Activated CD4-positive, alpha-beta T cell treated with anti-CD3 and anti-CD28 coated beads, Interleukin-2, amount 10 ng/mL, durations not matched to agents 7 days and 5 days (primary cell): ENCODE measurements at regions not wholly inside any gene's neighbourhood (a gene's known extent, or its start where the extent isn't known, plus 50 kb on each side); places are given as distances from the start of the nearest gene placed in this dataset.
"Not testable (repeated sequence)": the region's sequence is repeated elsewhere in the genome, so short reads cannot be mapped to it uniquely, and the experiment has no call there.

ENCODE experiments used
- CTCF ChIA-PET: fragments of 350-600 bp; sonication (Branson Sonifier 250); formaldehyde crosslinking; loops from one replicate; lab custom pipeline; 2021; ENCODE audit warnings: antibody characterized with exemption; lab: Charles Lee
- POLR2A ChIA-PET: fragments of 350-600 bp; sonication (Branson Sonifier 250); formaldehyde crosslinking; loops from one replicate; lab custom pipeline; 2021; ENCODE audit warnings: antibody characterized with exemption; lab: Charles Lee
- DNase-seq: peaks from one replicate; pipeline ENCODE4 v3.0.0-alpha.2; 2020
- H3K27ac Mint-ChIP-seq: one replicate; pipeline ENCODE4 v1.8.0; 2021; ENCODE audit warnings: mild to moderate bottlenecking, moderate library complexity, mixed read lengths
- H3K27me3 Mint-ChIP-seq: one replicate; pipeline ENCODE4 v1.8.0; 2021; ENCODE audit warnings: mixed read lengths
- H3K36me3 Mint-ChIP-seq: one replicate; pipeline ENCODE4 v1.8.0; 2021; ENCODE audit warnings: low read depth, mixed read lengths
- H3K4me1 Mint-ChIP-seq: one replicate; pipeline ENCODE4 v1.8.0; 2021; ENCODE audit warnings: mixed read lengths
- H3K4me3 Mint-ChIP-seq: one replicate; pipeline ENCODE4 v1.8.0; 2021; ENCODE audit warnings: mild to moderate bottlenecking, moderate library complexity, mixed read lengths
- H3K9me3 Mint-ChIP-seq: one replicate; pipeline ENCODE4 v1.8.0; 2021; ENCODE audit warnings: mixed read lengths

DNA sequence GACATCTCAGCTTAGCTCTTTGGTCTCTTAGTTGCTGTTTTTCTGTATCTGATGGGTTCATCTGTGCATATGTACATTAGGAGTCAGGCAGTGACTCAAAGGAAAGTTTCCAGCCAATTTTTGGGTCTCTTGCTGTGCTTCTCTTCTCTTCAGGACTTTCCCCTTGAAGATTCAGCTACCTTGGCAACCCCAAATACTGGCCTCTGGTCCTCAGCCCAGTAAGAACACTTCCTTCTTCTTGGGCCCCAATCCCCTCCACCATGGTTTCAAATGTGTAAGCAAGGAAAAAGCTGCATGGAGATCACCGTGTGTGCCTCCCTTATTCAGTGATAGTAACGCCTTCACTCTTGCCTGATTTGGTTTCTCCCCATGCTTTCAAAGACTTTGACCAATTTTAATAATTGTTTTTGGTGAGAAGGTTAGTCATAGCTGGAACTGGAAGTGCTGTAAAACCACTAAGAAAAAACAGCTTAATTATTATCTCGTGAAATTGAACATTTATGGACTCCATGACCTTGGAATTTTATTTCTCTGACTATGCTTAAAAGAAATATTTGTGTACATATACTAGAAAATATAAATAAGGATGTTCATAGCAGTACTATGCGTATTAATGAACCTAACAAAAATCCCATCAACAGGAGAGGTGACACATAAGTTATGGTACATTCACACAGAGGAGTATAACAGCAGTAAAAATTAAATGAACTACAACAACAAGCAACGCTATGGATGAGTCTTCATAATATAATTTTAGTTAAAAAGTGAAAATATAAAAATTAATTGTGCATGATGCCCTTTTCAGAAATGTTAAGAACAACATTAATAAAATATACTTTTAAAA is 125.3 kb upstream of the BCL6 start:
- Mint-ChIP-seq H3K9me3 (peaks cover 4% of the 10 kb centered on the region), H3K4me1 (peaks cover 10% of the 10 kb centered on the region), H3K27me3 (no peaks in the 10 kb centered on the region), H3K4me3 (no peak overlapping the region), H3K27ac (no peak overlapping the region), H3K36me3 (peaks cover 5% of the 10 kb centered on the region)
- ChIA-PET CTCF (interaction anchor here (0.6 to 2.3 kb wide), 4 partner anchors 8 to 391 kb away, joined by 3 to 10 read pairs (median 3); no protein-coding TSS in a partner anchor), POLR2A (interaction anchor here (0.6 kb wide), 1 partner anchor 125 kb away, joined by 5 read pairs; no protein-coding TSS in a partner anchor)
- DNase-seq: no peak

DNA sequence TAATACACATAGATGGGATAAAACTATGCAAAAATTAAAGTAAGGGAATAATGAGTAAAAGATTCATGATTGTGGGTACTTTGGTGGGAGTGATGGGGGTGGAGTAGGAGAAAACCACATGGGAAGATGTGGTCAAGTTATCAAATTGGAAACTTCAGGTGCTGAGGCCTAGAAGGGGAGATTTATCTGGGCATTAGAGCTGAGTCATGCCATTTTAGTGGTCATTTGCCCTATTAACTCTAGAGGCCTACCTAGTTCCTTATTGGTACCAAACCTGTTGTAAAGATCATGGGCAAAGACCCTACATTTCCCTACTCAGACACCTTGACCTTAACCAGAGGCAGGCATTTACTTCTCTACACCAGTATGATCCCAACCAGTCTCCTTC is 125.9 kb upstream of the BCL6 start:
- Mint-ChIP-seq H3K9me3 (peaks cover 4% of the 10 kb centered on the region), H3K4me1 (peaks cover 10% of the 10 kb centered on the region), H3K27ac (no peak overlapping the region), H3K4me3 (no peak overlapping the region), H3K27me3 (no peaks in the 10 kb centered on the region), H3K36me3 (peaks cover 5% of the 10 kb centered on the region)
- POLR2A ChIA-PET: no interaction called here
- CTCF ChIA-PET: interaction anchor here (1.2 to 2.3 kb wide), 3 partner anchors 8 to 11 kb away, joined by 3 to 10 read pairs (median 3); no protein-coding TSS in a partner anchor
- DNase-seq: no peak

DNA sequence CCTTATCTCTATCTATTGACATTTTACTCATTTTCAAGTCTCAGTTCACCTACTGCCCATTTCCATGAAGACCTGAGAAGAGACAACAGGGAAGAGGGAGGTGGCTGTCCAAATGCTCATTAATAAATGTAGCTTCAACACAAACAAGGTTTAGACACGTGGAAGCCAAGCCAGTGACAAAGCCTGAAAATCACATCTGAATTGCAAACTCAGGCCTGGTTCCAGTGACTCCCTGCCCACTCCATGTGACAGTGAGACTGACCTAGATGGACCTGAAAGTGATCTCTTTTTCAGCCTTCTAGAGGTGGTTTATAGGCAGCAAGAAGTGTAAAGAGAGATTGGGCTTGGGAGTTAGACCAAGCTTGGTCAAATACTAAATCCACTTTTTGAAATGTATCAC is 126.6 kb upstream of the BCL6 start:
- Mint-ChIP-seq H3K36me3 (peaks cover 7% of the 10 kb centered on the region), H3K4me1 (peaks cover 10% of the 10 kb centered on the region), H3K27me3 (no peaks in the 10 kb centered on the region), H3K9me3 (peaks cover 6% of the 10 kb centered on the region), H3K4me3 (no peak overlapping the region), H3K27ac (no peak overlapping the region)
- CTCF ChIA-PET: interaction anchor here (0.5 to 1.6 kb wide), 3 partner anchors 10 to 267 kb away, joined by 3 to 6 read pairs (median 3); no protein-coding TSS in a partner anchor
- POLR2A ChIA-PET: no interaction called here
- DNase-seq: no peak

DNA sequence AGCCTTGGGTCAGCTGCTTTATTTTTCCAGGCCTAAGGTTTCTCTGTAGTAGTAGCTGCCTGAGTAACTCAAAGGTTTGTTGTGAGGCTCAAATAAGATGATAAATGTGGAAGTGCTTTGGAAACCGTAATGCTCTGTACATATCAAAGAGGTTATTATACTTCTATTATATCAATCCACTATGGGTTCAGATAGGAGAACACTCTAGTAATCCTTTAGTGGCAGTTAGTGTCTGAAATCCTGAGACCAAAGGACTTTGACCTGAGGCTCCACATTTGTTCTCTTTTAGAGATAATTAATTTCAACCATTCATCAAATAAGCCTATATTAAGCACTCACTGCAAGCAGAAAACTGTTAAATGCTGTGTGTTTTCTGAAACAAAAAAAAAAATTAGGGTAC is 128.6 kb upstream of the BCL6 start:
- Mint-ChIP-seq H3K27me3 (no peaks in the 10 kb centered on the region), H3K4me3 (no peak overlapping the region), H3K9me3 (peaks cover 6% of the 10 kb centered on the region), H3K4me1 (peaks cover 14% of the 10 kb centered on the region), H3K27ac (no peak overlapping the region), H3K36me3 (peaks cover 7% of the 10 kb centered on the region)
- ChIA-PET CTCF (interaction anchor here (0.7 kb wide), 1 partner anchor 28 kb away, joined by 3 read pairs; no protein-coding TSS in a partner anchor), POLR2A (no interaction called here)
- DNase-seq: no peak

DNA sequence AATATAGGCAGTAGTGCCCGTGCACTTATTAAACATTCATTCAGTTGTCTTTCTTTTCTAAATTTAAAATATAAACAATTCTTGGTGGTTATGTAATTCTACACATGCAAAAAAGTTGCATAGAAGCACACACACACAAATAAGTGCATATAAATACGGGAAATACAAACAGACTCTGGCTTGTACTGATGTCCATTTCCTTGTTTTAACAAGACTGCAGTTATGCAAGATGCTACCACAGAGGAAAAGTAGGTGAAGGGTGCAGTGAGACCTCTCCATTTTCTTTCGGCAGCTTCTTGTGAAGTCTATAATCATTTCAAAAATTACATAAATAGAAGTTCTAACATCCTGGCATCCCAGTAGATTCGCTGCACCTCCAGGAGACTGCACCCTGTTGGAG is 130.6 kb upstream of the BCL6 start:
- Mint-ChIP-seq H3K4me3 (no peak overlapping the region), H3K36me3 (peaks cover 3% of the 10 kb centered on the region), H3K9me3 (peaks cover 9% of the 10 kb centered on the region), H3K4me1 (peaks cover 7% of the 10 kb centered on the region), H3K27me3 (no peaks in the 10 kb centered on the region), H3K27ac (no peak overlapping the region)
- DNase-seq: no peak
- ChIA-PET POLR2A (no interaction called here), CTCF (no interaction called here)

DNA sequence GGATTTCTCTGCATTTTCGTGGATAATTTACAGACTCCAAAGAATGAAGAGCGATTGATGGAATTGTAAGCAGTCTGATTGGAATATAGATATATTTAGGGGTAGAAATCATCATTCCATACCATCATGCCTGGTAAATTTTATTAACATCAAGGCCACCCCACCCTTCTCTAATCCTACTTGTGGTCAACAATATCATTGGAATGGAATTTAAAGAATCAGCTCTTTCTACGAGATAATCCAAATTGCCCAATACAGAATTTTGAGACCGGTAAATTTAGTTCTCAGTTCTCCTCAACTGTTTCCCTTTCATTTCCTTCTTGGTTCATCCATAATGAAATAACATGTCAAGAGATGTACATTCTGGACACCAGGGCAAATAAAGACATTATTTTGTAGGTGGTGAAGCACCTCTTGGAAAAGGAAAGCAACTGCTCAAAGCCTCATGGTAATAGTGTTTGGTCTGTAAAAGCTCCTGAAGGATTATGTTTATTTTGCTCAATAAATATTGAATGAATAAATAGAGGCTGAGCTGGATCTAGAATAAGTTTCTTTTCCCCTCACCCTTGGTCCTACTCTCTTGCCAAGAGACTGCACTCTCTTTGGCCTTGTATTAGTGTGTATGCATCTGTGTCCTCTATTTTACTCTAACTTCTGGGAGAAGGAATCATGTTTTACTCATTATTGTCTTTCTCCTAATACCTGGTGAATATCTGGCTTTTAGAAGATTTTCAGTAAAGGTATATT is 133.7 kb upstream of the BCL6 start:
- CTCF ChIA-PET: interaction anchor here (0.6 to 1.7 kb wide), 3 partner anchors 9 to 236 kb away, joined by 3 to 10 read pairs (median 3); no protein-coding TSS in a partner anchor
- no peak for DNase-seq
- no peaks in the 10 kb centered on the region for H3K27me3 Mint-ChIP-seq

DNA sequence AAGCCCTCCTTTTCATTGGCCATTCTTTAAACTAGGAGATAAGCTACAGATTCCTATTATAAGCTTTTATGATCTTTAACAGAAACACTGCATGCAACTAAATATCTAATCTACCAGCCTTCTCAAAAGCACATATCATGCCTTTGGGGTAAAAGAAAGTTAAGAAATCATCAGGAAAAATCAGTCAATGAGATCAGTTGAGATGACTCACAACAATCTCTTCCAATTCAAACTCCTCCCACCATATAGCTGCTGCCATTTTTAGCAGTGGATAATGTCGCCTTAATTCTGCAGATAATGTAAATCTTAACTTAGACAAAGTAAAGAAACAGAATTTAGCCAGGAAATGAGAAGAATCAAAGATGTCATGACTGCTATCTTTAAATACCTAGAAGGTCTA is 135.2 kb upstream of the BCL6 start:
- Mint-ChIP-seq H3K9me3 (peaks cover 16% of the 10 kb centered on the region), H3K27me3 (no peaks in the 10 kb centered on the region), H3K4me3 (no peak overlapping the region), H3K27ac (no peak overlapping the region), H3K4me1 (peaks cover 7% of the 10 kb centered on the region), H3K36me3 (peaks cover 3% of the 10 kb centered on the region)
- CTCF ChIA-PET: interaction anchor here (0.6 to 1.3 kb wide), 2 partner anchors 133 to 762 kb away, joined by 3 to 4 read pairs; no protein-coding TSS in a partner anchor
- POLR2A ChIA-PET: no interaction called here
- DNase-seq: no peak

More for the DNA sequence above, 133.7 kb upstream of the BCL6 start:
- peaks cover 3% of the 10 kb centered on the region for H3K36me3 Mint-ChIP-seq
- H3K9me3 Mint-ChIP-seq: peaks cover 13% of the 10 kb centered on the region
- H3K27ac Mint-ChIP-seq: no peak overlapping the region
- H3K4me3 Mint-ChIP-seq: no peak overlapping the region
- H3K4me1 Mint-ChIP-seq: peaks cover 7% of the 10 kb centered on the region
- POLR2A ChIA-PET: no interaction called here

DNA sequence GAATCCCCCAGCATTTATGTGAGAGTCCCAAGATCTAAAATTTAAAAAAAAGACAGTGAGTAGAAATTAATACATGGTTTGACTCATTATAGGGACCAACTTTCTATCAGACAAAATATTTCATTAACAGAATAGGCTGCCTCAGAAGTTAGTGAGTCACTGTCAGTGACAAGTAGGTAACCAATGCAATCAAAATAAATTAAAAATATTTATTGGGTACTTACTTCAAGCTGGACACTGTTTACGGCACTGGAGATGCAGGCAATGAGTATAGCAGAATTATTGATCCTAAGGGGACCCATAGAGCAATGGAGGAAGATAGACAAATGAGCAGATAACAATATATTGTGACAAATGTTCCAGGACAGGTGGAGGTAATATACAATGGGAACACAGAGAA is 135.6 kb upstream of the BCL6 start:
- Mint-ChIP-seq H3K27ac (no peak overlapping the region), H3K27me3 (no peaks in the 10 kb centered on the region), H3K36me3 (peaks cover 3% of the 10 kb centered on the region), H3K9me3 (peaks cover 16% of the 10 kb centered on the region), H3K4me3 (no peak overlapping the region), H3K4me1 (peaks cover 7% of the 10 kb centered on the region)
- CTCF ChIA-PET: interaction anchor here (0.6 to 1.3 kb wide), 2 partner anchors 134 to 763 kb away, joined by 3 to 4 read pairs; no protein-coding TSS in a partner anchor
- no peak for DNase-seq
- POLR2A ChIA-PET: no interaction called here

DNA sequence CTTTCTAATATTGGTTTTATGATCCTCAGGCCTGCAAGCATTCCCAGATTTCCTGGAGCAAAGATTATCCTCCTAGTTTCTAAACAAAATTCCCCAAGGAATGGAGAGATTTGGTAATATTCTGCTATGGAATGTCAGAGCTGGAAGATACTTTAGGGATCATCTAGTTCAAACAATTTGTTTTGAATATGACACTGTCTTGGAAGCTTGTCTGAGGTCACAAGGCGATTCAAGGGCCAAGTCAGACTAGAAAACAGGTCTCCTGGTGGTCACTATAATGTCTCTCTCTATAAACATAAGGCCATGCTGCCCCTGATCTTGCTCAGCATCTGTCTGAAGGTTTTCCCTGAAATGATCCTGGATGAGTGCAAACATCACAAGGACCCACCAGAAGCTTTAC is 143.4 kb upstream of the BCL6 start:
- no peak overlapping the region for H3K27ac Mint-ChIP-seq
- ChIA-PET POLR2A (no interaction called here), CTCF (interaction anchor here (0.9 kb wide), 1 partner anchor 410 kb away, joined by 3 read pairs; no protein-coding TSS in a partner anchor)
- no peak overlapping the region for H3K4me3 Mint-ChIP-seq
- H3K27me3 Mint-ChIP-seq: no peaks in the 10 kb centered on the region
- H3K36me3 Mint-ChIP-seq: no peaks in the 10 kb centered on the region
- H3K4me1 Mint-ChIP-seq: peaks cover 12% of the 10 kb centered on the region
- H3K9me3 Mint-ChIP-seq: peaks cover 6% of the 10 kb centered on the region
- DNase-seq: no peak

DNA sequence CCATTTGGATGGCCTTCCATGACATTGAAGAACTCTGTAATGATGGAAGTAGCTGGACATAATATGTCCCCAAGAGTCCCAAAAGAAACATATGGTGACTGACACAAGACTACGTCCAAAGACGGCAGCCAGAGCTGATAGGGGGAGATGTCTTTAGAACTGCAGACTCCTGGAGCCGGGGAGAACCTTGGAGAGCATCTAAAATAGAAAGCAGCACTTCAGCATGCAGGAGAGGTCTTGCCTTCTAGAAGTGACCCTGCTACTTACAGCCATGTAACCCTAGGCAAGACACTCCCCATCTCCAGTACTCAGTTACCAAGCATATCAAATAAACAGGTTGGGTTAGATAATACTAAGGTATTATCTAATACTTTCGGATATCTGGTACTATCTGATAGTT is 143.8 kb upstream of the BCL6 start:
- Mint-ChIP-seq H3K9me3 (peaks cover 3% of the 10 kb centered on the region), H3K27ac (no peak overlapping the region), H3K4me1 (peaks cover 12% of the 10 kb centered on the region), H3K27me3 (no peaks in the 10 kb centered on the region), H3K36me3 (no peaks in the 10 kb centered on the region), H3K4me3 (no peak overlapping the region)
- CTCF ChIA-PET: interaction anchor here (0.9 to 1.1 kb wide), 2 partner anchors 111 to 410 kb away, joined by 3 read pairs; no protein-coding TSS in a partner anchor
- no peak for DNase-seq
- POLR2A ChIA-PET: no interaction called here

DNA sequence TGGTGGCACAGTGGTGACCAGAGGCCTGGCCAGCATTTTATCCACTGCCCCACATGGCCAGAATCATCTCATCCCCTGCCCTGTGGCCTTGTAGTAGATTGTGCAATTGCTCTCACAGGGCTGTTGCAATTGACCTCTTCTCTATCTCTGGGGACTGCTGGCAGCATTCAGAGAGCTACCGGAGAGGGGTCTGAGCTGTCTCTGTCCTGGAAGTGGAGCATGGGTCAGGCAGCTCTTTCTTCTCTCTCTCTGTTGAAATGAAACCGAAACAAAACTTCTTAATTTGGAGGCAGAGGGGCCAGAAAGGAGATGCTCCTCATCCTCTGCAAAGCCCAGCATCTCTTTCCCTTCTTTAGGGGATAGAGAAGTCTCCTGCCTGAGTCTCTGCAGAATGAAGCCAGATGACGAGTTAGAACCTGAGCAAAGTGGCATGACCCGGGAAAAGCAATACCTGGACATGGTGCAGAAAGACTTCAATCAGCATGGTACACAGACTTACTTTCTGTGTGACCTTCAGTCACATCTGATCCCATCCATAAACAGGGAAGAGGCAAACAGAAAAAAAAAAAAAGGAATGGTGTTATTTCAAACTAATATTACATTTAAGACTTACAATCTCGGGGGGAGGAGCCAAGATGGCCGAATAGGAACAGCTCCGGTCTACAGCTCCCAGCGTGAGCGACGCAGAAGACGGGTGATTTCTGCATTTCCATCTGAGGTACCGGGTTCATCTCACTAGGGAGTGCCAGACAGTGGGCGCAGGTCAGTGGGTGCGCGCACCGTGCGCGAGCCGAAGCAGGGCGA is 144.5 kb upstream of the BCL6 start:
- Mint-ChIP-seq H3K4me1 (peaks cover 12% of the 10 kb centered on the region), H3K36me3 (no peaks in the 10 kb centered on the region), H3K27ac (peak overlapping the region; percentile 80), H3K9me3 (peaks cover 2% of the 10 kb centered on the region), H3K27me3 (no peaks in the 10 kb centered on the region), H3K4me3 (no peak overlapping the region)
- POLR2A ChIA-PET: no interaction called here
- CTCF ChIA-PET: interaction anchor here (0.6 to 1.1 kb wide), 3 partner anchors 110 to 1159 kb away, joined by 3 to 4 read pairs (median 3); no protein-coding TSS in a partner anchor
- no peak for DNase-seq

DNA sequence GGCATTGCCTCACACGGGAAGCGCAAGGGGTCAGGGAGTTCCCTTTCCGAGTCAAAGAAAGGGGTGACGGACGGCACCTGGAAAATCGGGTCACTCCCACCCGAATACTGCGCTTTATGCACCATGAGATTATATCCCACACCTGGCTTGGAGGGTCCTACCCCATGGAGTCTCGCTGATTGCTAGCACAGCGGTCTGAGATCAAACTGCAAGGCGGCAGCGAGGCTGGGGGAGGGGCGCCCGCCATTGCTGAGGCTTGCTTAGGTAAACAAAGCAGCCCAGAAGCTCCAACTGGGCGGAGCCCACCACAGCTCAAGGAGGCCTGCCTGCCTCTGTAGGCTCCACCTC is 145.1 kb upstream of the BCL6 start:
- H3K4me3 Mint-ChIP-seq, H3K27me3 Mint-ChIP-seq, H3K27ac Mint-ChIP-seq, DNase-seq, H3K9me3 Mint-ChIP-seq, POLR2A ChIA-PET, H3K36me3 Mint-ChIP-seq: not testable (repeated sequence)
- CTCF ChIA-PET: interaction anchor here (0.6 kb wide), 2 partner anchors 146 to 1158 kb away, joined by 3 to 4 read pairs; no protein-coding TSS in a partner anchor
- peaks cover 12% of the 10 kb centered on the region for H3K4me1 Mint-ChIP-seq
